Panc1 (cell line): ENCODE measurements at regions not wholly inside any gene's neighbourhood (a gene's known extent, or its start where the extent isn't known, plus 50 kb on each side); places are given as distances from the start of the nearest gene placed in this dataset.
A peak's percentile ranks its signal among the peaks of the same experiment; 100 is the strongest.

Source experiments
- ATAC-seq: fragments of 200-7000 bp; cut with Tn5 transposase; 2 replicates; pipeline ENCODE4 v1.9.1; 2020; ENCODE audit warnings: mild to moderate bottlenecking, moderate library complexity
- BruUV-seq: library from RNA; stranded (reverse); fragments of 400-500 nt; replicated peaks from 2 replicates; lab custom pipeline; 2021; lab: Mats Ljungman, UMichigan
- CTCF ChIA-PET: fragments of 300-600 bp; sonication (Branson Sonifier 250); formaldehyde crosslinking; loops from one replicate; lab custom pipeline; 2022; ENCODE audit warnings: antibody characterized with exemption; lab: Charles Lee
- POLR2A ChIA-PET: fragments of 300-600 bp; sonication (Branson Sonifier 250); formaldehyde crosslinking; loops from one replicate; lab custom pipeline; 2022; ENCODE audit warnings: antibody characterized with exemption; lab: Charles Lee
- DNase-seq: peaks from one replicate; pipeline ENCODE4 v3.0.0-alpha.2; 2010; ENCODE audit warnings: low read depth, low spot score
- H3K27ac ChIP-seq: 2 replicates; pipeline ENCODE4 v1.5.1; 2011; ENCODE audit warnings: mild to moderate bottlenecking, low read length, inconsistent platforms
- H3K27me3 ChIP-seq: fragments of 200-500 bp; sonication (Bioruptor generic); 2 replicates; pipeline ENCODE4 v1.6.0; 2014; ENCODE audit warnings: low read length, inconsistent platforms; ENCODE audit not compliant: control insufficient read depth, insufficient read depth
- H3K36me3 ChIP-seq: fragments of 200-500 bp; sonication (Bioruptor generic); 2 replicates; pipeline ENCODE4 v1.5.1; 2014; ENCODE audit warnings: inconsistent platforms, mild to moderate bottlenecking, low read length, moderate library complexity; ENCODE audit not compliant: control insufficient read depth, insufficient read depth
- H3K4me1 ChIP-seq: 2 replicates; pipeline ENCODE4 v1.5.1; 2011; ENCODE audit warnings: inconsistent platforms, mild to moderate bottlenecking, low read length, moderate library complexity; ENCODE audit not compliant: control insufficient read depth, insufficient read depth
- H3K4me3 ChIP-seq, 2 experiments: 2 replicates each; pipeline ENCODE4 v1.5.1; 2011 to 2012; ENCODE audit warnings: low read depth in 2 of 2, low read length in 2 of 2, mild to moderate bottlenecking in 2 of 2, inconsistent platforms in 1 of 2, moderate library complexity in 1 of 2
- H3K9me3 ChIP-seq: fragments of 200-500 bp; sonication (Bioruptor generic); 2 replicates; pipeline ENCODE4 v1.5.1; 2014; ENCODE audit warnings: low read depth, mild to moderate bottlenecking, inconsistent platforms, low read length, moderate library complexity; ENCODE audit not compliant: control insufficient read depth, insufficient read depth
- CTCF ChIP-seq: fragments of 450-650 bp; IDR thresholded peaks from 2 replicates; pipeline ENCODE4 v1.5.1; 2017; ENCODE audit warnings: mild to moderate bottlenecking
- POLR2AphosphoS5 ChIP-seq: IDR thresholded peaks from 2 replicates; pipeline ENCODE4 v1.6.1; 2012; ENCODE audit warnings: mild to moderate bottlenecking, low read depth, low read length, moderate library complexity
- REST ChIP-seq, 2 experiments: IDR thresholded peaks; 2 replicates each; pipeline ENCODE4 v1.6.1; 2011 to 2012; ENCODE audit warnings: low read depth in 2 of 2, control low read depth in 1 of 2, low read length in 1 of 2, mild to moderate bottlenecking in 1 of 2, moderate library complexity in 1 of 2; ENCODE audit not compliant: insufficient read depth in 1 of 2
- SIN3A ChIP-seq: IDR thresholded peaks from 2 replicates; pipeline ENCODE4 v1.6.1; 2012; ENCODE audit warnings: low read depth, mild to moderate bottlenecking, low read length, moderate library complexity, borderline replicate concordance; ENCODE audit not compliant: insufficient read depth
- TCF7L2 ChIP-seq: IDR thresholded peaks from 2 replicates; pipeline ENCODE4 v1.6.1; 2011; ENCODE audit warnings: mild to moderate bottlenecking, low read depth, low read length, inconsistent platforms
- in situ Hi-C: cut with HindIII; loops from 2 replicates; pipeline ENCODE4 v1.10.0; 2016; ENCODE audit warnings: low sequenced_read_pairs, low pct_unique_long_range_greater_than_20kb
- intact Hi-C: fragments of 100-400 bp; cut with micrococcal nuclease; formaldehyde crosslinking; loops from one replicate; pipeline ENCODE4 v1.10.0; 2022; ENCODE audit not compliant: unreplicated experiment

DNA sequence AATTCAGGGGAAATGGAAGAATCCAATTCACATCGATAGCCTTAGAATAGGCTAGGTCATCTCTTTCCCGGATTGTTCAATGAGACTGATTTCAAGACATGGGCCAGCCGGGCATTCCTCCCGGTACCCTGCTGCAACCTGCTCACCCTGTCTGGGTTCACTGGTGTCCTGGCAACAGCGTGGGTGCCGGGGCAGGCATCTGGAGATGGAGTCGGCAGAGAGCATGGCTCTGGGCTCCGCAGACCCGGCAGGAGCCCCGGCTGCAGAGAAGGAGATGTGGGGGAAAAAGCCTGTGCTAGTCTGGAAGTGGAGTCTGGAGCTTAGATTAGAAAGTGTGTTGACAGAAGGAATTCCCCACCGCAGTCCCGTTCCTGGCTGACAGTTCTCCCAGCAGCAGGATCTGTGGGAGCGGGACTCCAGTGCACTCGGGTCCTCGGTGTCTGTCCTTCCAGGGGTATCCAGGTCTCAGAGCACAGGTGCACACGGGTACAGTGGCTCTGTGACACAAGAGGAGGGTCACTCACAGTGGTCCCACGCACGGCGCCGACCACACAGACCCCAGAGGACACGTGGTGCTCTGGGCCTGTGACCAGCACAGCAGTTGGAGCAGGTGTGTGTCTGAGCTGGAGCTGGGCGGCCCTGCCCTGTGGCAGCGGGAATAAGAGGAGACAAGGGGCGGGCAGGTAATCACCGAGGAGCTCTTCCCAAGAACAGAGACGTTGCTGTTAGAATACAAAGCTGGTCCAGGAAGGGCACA lies 65.7 kb upstream of the PITRM1 start:
- peak overlapping the region; percentile 44; the same call in 1 of the 2 replicates for H3K27ac ChIP-seq
- ChIA-PET CTCF (no interaction called here), POLR2A (interaction anchor here (0.6 kb wide), 1 partner anchor 1583 kb away, joined by 3 read pairs; no protein-coding TSS in a partner anchor)
- H3K36me3 ChIP-seq, result no peaks in the 10 kb centered on the region
- no peaks in the 10 kb centered on the region for H3K27me3 ChIP-seq
- no peak for DNase-seq
- no peak overlapping the region for H3K4me3 ChIP-seq
- no peak for ATAC-seq
- H3K4me1 ChIP-seq, result peaks cover 8% of the 10 kb centered on the region
- intact Hi-C loops (loop anchor here (5.0 kb wide), 1 partner anchor 534 kb away; no protein-coding TSS in a partner anchor), in situ Hi-C loops (no loop called here)
- TF ChIP-seq TCF7L2 (no peak), SIN3A (no peak), POLR2AphosphoS5 (no peak), REST (IDR thresholded peaks at IDR 0.05; ENCODE audit: insufficient read depth in 1 of 2, low read depth in 2 of 2, low read length in 1 of 2) (no peak), CTCF (no peak)
- H3K9me3 ChIP-seq, result no peaks in the 10 kb centered on the region
- no TSS peak for BruUV-seq

DNA sequence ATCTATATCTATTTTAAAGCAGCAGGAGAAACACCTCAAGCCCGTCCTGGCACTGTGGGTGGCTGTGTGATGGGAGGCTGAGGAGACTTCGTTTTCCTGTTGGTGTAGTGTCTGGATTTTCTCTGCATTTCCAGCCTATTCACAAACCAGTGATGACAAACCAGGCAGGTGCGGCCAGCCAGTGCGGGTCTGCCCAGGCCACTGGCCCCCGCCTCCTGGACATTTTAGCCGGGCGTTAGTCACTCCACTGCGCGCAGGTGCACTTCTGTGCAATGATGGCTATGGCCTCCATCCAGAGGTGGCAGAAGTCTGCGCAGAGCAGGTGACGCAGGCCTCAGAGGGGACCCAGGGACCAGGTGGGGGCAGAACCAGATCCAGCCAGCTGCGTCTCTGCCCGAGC lies 64.9 kb upstream of the PITRM1 start:
- no TSS peak for BruUV-seq
- CTCF ChIA-PET, result no interaction called here
- H3K36me3 ChIP-seq, result no peaks in the 10 kb centered on the region
- no peak for ATAC-seq
- TF ChIP-seq CTCF (no peak), TCF7L2 (no peak), POLR2AphosphoS5 (no peak), SIN3A (no peak), REST (IDR thresholded peaks at IDR 0.05; ENCODE audit: insufficient read depth in 1 of 2, low read depth in 2 of 2, low read length in 1 of 2) (no peak)
- in situ Hi-C loops (no loop called here), intact Hi-C loops (loop anchor here (5.0 kb wide), 1 partner anchor 535 kb away; no protein-coding TSS in a partner anchor)
- peaks cover 8% of the 10 kb centered on the region for H3K4me1 ChIP-seq
- H3K9me3 ChIP-seq, result no peaks in the 10 kb centered on the region
- no peaks in the 10 kb centered on the region for H3K27me3 ChIP-seq
- no peak for DNase-seq
- H3K27ac ChIP-seq, result no peak overlapping the region
- POLR2A ChIA-PET, result no interaction called here
- no peak overlapping the region for H3K4me3 ChIP-seq
